HG03354 (cell line): ENCODE measurements at regions not wholly inside any gene's neighbourhood (a gene's known extent, or its start where the extent isn't known, plus 50 kb on each side); places are given as distances from the start of the nearest gene placed in this dataset.
"Not testable (repeated sequence)": the region's sequence is repeated elsewhere in the genome, so short reads cannot be mapped to it uniquely, and the experiment has no call there.

Experiments used
- ATAC-seq: cut with Tn5 transposase; IDR thresholded peaks from one replicate; pipeline ENCODE4 v1.9.1; 2021; ENCODE audit warnings: mild to moderate bottlenecking; ENCODE audit not compliant: unreplicated experiment, poor library complexity, severe bottlenecking

DNA sequence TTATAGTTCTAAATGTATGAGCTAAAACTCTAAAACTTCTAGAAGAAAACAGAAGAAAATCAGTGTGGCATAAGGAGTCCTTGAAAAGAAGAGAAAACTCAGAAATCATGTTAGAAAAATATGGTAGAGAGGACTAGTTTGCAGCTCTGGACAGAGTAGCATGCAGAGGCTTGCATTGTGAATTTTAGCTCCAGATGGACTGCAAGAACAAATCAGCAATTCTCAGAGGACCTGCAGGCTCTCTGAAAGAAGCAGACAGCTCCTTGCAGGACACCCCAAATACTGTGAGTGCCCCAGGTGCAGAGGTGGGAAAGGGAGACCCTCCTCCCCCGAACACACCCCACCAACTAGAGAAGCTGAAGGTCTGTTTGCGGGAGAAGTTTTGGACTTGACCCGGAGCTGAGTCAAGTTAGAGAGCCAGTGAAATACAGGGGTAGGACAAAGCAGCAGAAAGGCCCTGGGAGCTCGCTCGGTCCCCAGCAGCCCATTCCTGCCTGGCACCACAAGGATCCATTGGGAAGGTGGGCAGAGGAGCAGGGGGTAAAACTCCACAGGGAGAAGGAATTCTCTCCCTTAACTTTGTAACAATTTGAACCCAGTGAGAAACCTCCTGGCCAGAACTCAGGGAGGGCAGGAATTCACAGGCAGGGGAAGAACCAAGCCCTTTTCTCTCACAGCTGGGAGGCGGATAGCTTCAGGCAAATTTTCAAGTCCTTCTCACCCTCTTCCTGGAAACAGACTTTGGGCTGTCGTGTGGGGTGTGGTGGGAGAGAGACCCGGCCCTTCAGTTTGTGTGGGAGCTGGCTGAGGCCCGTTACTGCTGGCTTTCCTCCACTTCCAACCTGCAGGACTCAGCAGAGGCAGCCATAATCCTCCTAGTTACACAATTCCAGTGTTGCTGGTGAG, 216.2 kb upstream of the SLC35G4 start:
- no peak for ATAC-seq

DNA sequence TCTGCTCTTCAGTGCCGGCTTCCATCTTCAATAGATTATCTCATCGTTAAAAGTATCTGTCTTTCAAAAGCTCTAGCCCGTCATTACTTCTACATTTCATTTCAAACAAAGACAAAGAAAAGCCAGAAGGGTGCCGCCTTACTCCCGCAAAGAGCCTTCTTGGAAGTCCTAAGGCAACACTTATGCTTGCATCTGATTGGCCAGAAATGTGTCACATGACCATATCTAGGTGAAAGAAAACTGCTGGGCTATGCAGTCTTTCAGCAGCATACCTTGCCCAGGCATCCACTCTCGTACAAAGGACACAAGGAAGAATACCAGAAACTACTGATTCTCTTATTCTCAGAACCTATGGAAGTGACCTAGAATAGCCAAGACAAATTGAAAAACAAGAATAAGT, 217.1 kb upstream of the SLC35G4 start:
- ATAC-seq: no peak

DNA sequence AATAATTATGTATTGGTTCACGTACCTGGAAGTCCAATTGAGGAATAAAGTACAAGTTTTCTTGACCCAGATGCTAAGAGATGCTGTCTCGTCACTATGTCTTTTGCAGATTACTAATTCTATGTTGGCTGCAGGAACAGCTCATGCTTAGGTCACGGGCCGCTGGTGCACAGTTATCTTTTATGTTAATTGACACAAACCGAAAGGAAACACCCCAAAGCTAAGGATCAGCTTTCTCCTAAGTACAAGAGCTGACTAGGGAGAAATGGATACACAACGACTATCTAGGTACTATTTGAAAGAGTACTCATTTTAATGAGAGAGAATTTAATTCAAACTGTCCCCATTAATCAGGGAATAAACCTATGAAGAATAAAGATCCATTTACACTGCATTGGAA, 217.7 kb upstream of the SLC35G4 start:
- no peak for ATAC-seq

DNA sequence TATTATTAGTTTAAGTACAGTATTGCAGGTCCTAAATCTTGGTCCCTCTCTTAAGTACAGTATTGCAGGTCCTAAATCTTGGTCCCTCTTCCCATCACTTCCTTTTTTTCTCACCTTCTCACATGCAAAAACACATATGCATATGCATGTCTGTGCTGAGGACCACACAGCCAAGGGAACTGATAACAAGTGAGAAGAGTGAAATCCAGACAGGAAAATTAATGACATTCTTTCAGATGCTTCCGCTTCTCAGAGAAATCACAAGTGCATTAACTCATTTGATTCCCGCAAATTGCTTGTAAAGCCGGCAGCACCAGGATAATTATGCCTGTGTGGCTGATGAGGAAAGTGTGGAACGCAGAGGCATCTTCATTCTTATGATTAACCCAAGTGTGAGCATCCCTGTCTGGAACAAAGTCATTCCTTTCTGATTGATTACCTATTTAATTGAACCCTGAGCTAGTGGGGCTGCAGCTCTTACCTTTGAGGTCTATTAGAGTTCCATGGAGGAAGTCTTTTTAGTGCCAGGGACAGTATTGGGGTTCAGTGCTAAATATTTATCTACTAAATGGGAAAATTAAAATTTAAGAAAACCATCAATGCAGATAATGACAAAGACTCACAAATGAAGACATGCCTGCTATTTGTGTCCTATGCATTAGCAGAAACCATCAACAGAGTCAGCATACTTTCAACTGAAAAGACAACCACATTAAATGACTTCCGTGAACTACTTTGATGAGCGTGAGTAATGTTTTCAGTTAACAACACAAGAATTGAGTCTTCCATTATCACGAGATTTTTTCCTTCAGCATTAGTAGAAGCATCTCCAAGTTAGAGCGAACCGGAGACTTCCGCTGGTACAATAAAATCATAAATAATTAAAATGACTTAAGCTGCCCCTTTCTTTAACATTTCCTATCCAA, 220.4 kb upstream of the SLC35G4 start:
- no peak for ATAC-seq

DNA sequence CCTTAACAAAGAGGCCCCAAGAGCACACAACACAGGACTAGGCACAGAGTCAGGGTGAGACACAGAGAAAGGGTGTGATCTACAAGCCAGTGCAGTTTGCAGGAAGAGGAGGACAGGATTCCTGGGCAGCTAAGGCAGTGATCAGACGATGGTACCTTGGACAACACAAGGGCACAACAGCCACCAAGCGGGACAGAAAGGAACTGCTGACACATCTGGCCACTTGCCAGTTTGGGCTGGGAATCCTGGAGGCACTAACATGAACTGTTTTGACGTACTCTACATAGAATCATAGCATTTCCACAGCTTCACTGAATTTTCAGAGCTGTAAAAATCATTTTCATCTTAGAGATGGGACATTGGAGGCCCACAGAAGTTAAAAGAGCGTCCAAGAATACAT, 221.5 kb upstream of the SLC35G4 start:
- ATAC-seq: no peak

DNA sequence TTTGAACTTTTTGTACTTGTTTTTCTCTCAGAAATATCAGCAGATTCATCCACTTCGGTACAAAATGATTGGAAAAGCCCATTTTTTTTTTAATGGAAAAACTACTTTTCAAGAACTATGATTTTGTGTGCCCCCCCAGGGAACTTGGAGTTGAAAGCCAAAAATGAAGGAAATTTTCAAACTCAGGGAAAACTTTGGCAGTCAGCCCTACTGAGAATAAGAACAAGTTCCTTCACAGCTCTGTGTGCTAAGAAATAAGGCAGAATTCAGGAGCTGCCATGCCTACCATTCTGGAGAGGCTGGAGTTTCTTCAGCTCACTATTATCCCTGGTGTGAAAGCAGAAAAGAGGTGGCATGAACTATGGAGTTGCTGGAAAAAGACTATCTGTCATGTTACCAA, 226.0 kb upstream of the SLC35G4 start:
- ATAC-seq: no peak

DNA sequence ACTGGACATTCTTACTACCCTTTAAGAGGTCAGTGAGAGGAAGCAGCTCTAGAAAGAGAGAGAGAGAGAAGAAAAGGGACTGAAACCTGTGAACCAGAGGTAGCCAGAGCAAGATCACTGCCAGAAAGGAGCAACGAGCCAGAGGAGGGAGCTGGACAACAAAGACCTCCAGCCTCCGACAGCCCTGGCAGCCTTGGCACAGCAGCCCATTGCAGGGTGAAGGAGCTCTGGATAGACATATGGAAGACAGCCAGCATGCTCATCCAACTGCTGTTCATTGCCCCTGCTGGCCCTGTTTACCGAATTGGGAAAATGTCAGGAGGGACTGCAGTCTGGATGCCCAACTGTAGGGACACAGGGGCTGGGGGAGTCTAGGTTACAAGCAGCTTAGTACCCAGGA, 228.4 kb upstream of the SLC35G4 start:
- no peak for ATAC-seq

DNA sequence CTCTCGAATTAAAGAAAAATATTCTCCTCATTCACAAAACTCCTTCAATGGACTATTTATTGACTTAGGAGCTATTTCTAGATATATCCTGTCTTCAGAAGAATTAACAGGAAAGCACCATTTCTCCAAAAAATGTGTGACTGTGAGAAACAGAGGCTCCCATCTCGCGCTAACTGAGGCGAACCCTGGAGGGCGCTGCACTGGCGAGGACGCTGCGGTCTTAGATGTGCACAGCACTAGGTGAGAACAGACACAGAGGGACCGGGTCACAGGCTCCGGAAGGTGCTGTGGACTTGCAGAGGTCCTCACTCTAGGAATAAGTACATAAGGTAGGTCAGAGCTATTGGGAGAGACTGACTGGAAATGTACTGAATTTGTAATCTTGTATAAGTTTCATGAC, 229.7 kb upstream of the SLC35G4 start:
- no peak for ATAC-seq

DNA sequence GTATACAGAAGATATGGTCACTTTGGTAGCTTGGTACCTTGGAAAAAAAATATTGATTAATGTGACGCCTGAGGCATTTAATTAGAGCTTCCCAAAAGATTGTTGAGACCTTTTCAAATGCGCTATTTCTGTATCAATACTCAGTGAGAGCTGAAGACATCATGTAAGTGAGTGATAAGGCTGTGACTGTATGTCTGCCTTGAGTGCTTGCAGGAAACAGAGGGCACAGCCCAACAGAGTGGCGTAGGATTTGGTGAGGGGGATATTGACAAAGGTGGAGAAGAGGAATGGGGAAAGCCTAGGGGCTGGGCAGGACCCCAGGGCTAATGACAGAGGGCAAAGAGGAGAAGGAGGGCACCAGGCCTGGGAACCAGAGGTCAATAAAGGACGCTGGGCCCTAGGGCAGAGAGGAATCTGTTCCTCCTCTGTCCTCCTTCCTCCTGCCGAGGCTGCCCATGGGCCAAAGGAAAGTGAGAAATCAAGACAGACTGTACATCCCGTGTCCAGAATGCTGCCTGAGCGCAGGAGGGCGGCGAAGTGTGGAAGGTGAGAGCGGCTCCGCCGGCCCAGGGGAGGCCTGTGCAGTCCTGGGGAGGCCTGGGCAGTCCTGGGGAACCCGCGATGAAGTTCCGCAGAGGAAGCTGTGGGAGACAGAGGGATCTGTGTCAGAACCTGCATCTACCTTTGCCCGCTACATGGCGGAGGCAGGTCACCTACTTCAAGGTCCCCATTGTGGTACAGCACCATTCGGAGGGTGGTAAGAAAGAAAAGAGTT, 228.6 kb upstream of the PIEZO2 start:
- ATAC-seq: no peak

DNA sequence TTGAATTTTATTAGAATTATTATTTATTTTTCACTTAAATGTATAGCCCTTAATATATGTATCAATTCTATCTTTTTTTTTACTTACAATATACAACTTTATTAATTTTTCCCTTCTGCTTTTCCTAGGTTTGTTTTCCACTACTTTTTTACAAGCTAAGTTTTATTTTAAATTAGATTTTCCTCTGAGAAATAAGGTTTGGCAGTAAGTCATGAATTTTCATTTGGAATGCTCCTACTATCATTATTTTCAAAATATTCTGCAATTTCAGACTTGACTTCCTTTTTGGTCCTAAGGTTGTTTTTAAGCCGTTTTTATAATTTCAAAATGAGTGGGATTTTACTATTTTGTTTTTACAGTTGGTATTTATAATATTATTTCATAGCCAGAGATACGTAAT, 222.8 kb upstream of the PIEZO2 start:
- no peak for ATAC-seq

DNA sequence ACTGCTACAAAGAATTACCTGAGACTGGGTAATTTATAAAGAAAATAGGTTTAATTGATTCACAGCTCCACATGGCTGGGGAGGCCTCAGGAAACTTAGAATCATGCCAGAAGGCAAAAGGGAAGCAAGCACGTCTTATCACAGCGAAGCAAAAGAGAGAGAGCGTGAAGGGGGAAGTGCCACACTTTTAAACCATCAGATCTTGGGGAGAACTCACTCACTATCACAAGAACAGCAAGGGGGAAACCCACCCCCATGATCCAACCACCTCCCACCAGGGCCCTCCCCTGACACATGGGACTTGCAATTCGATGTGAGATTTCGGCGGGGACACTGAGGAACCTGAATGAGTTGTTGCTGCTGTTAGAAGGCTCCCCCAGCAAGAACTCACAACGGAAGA, 220.2 kb upstream of the PIEZO2 start:
- ATAC-seq: no peak

DNA sequence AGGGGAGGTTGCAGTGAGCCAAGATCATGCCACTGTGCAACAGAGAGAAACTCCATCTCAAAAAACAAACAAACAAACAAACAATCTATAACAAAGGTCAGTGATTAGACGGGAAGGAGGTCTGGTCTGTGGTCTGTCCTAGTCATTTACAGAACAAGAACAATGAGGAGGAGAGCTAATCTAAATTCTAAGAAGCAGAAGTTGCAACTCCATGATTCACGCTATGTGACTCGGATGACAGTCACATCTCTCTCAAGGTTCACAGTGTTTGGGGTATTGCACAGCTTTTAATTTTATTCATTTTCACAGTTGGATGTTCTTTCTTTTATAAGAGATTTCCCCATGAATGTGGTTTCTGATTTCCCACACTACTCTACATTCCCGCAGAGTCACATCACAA, 218.7 kb upstream of the PIEZO2 start:
- no peak for ATAC-seq

DNA sequence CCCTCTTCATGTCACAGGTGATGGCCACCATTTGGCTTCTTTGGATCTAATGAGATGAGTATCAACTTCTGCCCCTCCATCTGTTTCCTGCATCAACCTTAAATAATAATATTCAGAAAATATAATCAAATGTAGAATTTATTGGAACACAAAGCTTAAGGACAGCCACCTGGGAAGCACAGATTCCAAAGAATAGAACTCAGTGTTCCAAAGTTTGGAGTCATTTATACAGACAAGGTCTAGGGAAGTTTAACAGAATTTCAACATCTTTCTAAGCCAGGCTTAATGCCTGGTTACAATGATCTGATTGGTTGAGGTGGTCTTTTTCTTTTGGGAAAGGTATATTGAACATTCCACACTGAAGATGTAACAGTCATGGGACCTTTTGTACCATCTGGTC, 218.0 kb upstream of the PIEZO2 start:
- ATAC-seq: no peak

DNA sequence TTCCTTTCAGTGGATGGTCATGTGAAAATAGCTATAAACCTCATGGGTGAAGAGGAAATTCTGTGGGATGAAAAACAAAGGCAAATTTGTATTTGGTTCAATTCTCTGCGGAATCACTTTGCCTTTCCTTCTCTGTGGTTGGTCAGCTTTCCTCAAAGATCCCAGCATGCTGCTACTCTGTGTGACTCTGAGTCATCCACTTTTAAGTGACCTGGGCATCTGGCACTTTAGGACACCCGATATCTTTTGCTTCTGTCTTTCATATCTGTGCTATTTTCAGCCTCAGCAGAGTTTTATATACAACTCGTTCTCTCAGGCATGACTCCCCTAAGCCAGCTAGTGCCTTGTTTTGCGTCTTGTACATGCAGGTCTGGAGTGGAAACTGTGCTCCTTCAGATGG, 217.0 kb upstream of the PIEZO2 start:
- no peak for ATAC-seq

DNA sequence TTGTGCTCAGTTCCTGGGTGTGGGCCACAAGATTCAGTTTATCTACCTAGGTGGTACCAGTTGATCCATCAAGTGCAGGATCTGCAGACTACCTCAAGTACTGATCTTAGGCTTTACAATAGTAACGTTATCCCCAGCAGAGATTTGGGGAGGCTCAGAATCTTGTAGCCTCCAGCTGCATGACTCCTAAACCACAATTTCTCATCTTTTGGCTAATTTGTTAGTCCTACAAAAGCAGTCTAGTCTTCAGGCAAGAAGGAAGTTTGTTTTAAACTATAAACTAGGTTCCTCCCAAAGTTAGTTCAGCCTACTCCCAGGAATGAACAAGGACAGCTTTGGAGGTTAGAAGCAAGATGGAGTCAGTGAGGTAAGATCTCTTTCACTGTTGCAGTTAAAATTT, 213.5 kb upstream of the PIEZO2 start:
- no peak for ATAC-seq

DNA sequence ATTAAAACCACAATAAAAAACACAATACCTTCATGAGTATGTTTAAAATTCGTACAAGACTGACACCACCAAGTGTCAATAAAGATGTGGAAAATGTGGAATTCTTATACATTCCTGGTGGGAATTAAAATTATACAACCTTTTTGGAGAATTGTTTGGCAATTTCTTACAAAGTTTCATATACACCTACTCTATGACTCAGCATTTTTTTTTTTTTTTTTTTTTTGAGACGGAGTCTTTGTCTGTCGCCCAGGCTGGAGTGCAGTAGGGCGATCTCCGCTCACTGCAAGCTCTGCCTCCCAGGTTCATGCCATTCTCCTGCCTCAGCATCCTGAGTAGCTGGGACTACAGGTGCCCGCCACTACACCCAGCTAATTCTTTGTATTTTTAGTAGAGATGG, 212.5 kb upstream of the PIEZO2 start:
- ATAC-seq: not testable (repeated sequence)

DNA sequence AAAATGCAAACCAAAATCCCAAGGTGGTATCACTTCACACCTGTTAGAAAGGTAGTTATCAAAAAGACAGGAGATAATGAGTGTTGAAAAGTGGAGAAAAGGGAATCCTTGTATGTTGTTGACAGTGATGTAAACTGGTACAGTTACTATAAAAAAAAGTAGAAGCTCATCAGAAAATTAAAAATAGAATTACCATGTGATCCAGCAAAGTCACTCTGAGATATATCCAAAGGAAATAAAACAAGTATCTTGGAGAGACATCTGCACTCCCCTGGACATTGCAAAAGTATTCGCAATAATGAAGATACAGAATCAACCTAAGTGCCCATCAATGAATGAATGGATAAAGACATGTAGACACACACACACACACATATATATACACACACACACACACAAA, 208.3 kb upstream of the PIEZO2 start:
- ATAC-seq: no peak

DNA sequence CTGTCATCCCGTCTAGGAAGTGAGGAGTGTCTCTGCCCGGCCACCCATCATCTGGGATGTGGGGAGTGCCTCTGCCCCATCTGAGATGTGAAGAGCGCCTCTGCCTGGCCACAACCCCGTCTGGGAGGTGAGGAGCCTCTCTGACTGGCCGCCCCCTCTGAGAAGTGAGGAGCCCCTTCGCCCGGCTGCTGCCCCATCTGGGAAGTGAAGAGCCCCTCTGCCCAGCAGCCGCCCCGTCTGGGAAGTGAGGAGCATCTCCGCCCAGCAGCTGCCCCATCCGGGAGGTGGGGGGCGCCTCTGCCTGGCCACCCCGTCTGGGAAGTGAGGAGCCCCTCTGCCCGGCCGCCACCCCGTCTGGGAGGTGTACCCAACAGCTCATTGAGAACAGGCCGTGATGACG, 195.2 kb upstream of the PIEZO2 start:
- ATAC-seq: not testable (repeated sequence)

DNA sequence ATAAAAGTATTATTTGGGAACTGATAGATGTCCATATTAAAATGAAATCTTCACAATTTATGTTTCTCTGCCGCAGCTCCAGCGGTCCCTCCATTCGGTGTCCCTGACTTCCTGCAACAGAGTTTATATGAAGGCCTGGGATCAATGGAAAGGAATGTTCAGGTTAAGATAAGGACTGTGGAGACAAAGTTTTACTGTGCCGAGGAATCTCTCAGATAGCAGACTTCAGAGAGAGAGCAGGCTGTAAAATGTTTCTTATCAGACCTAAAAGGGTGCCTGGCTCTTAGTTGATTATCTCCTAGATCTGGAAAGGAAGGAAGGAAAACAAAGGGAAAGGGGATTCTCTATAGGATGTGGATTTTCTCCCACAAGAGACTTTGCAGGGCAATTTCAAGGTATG, 193.7 kb upstream of the PIEZO2 start:
- no peak for ATAC-seq

DNA sequence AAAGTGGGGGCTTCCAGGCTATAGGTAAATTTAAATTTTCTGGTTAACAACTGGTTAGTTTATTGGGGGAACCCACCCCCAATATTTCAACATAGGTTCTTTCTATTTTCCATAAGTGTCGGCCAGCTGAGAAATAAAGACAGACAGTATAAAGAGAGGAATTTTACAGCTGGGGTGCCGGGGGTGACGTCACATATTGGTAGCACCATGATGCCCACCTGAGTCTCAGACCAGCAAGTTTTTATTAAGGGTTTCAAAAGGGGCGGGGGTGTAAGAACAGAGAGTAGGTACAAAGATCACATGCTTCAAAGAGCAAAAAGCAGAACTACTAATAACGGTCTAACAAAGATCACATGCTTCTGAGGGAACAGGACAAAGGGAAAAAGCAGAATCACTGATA, 192.7 kb upstream of the PIEZO2 start:
- not testable (repeated sequence) for ATAC-seq
